HL-60/S4 (cell line): ENCODE measurements at regions not wholly inside any gene's neighbourhood (a gene's known extent, or its start where the extent isn't known, plus 50 kb on each side); places are given as distances from the start of the nearest gene placed in this dataset.

Experiments used
- in situ Hi-C: fragments of 300-500 bp; cut with MboI; formaldehyde crosslinking; loops from 2 replicates; pipeline ENCODE4 v1.14.3; 2022; ENCODE audit warnings: low sequenced_read_pairs

- in situ Hi-C loops, result no loop called here
Observed at GRCh38 chr15:48031466-48031865, 89.3 kb upstream of the SLC24A5 start.

GRCh38 chr15:48031973-48032372 is 88.8 kb upstream of the SLC24A5 start:
- in situ Hi-C loops, result no loop called here

- in situ Hi-C loops, result no loop called here
Observed at GRCh38 chr15:48032911-48033310, 87.9 kb upstream of the SLC24A5 start.

GRCh38 chr15:48038221-48038620 is 82.6 kb upstream of the SLC24A5 start:
- in situ Hi-C loops, result no loop called here

GRCh38 chr15:48040166-48040817 is 80.5 kb upstream of the SLC24A5 start:
- in situ Hi-C loops, result no loop called here

GRCh38 chr15:48041454-48041853 is 79.3 kb upstream of the SLC24A5 start:
- in situ Hi-C loops, result no loop called here

GRCh38 chr15:48046813-48047438 is 73.9 kb upstream of the SLC24A5 start:
- in situ Hi-C loops, result no loop called here

GRCh38 chr15:48049736-48050135 is 71.1 kb upstream of the SLC24A5 start:
- in situ Hi-C loops, result no loop called here

GRCh38 chr15:48052946-48053345 is 67.8 kb upstream of the SLC24A5 start:
- in situ Hi-C loops, result no loop called here

GRCh38 chr15:48058371-48058770 is 62.4 kb upstream of the SLC24A5 start:
- in situ Hi-C loops, result no loop called here

GRCh38 chr15:48059791-48060190 is 61.0 kb upstream of the SLC24A5 start:
- in situ Hi-C loops, result no loop called here

- in situ Hi-C loops, result no loop called here
Observed at GRCh38 chr15:48060396-48060795, 60.4 kb upstream of the SLC24A5 start.

GRCh38 chr15:48061605-48062004 is 59.2 kb upstream of the SLC24A5 start:
- in situ Hi-C loops, result no loop called here

GRCh38 chr15:48062148-48062872 is 58.5 kb upstream of the SLC24A5 start:
- in situ Hi-C loops, result no loop called here

GRCh38 chr15:48063411-48063985 is 57.3 kb upstream of the SLC24A5 start:
- in situ Hi-C loops, result no loop called here

GRCh38 chr15:48064421-48064820 is 56.4 kb upstream of the SLC24A5 start:
- in situ Hi-C loops, result no loop called here

GRCh38 chr15:48066456-48066855 is 54.3 kb upstream of the SLC24A5 start:
- in situ Hi-C loops, result no loop called here
